K562 (cell line): ENCODE measurements at regions not wholly inside any gene's neighbourhood (a gene's known extent, or its start where the extent isn't known, plus 50 kb on each side); places are given as distances from the start of the nearest gene placed in this dataset.

Experiments used
- ATAC-seq: fragments of 200-7000 bp; cut with Tn5 transposase; 3 replicates; pipeline ENCODE4 v1.9.1; 2020; ENCODE audit warnings: moderate library complexity
- BruUV-seq: library from RNA; stranded (reverse); fragments of 400-500 nt; replicated peaks from 2 replicates; lab custom pipeline; 2021; lab: Mats Ljungman, UMichigan
- CTCF ChIA-PET: fragments of 300-600 bp; formaldehyde crosslinking; extraction: SDS; loops from one replicate; lab custom pipeline; 2021; ENCODE audit warnings: low intra/inter-chr PET ratio; lab: Yijun Ruan, JAX
- POLR2A ChIA-PET: fragments of 300-600, 350-650 bp; sonication (Branson Sonifier 250); formaldehyde crosslinking; extraction: SDS; loops from one replicate; lab custom pipeline; 2021; ENCODE audit warnings: antibody characterized with exemption, inconsistent platforms; lab: Yijun Ruan, JAX
- DNase-seq, 4 experiments: peaks; one replicate each; pipeline versions ENCODE4 v3.0.0 to v3.0.0-alpha.2; 2011 to 2018; ENCODE audit warnings: low spot score in 3 of 4, mixed read lengths in 3 of 4; ENCODE audit errors: extremely low read depth in 1 of 4
- FAIRE-seq: peaks from 2 replicates; lab custom pipeline; 2011; peaks lifted over from hg19 to GRCh38; lab: Jason Lieb, UNC
- H2AFZ ChIP-seq: 2 replicates; pipeline ENCODE4 v1.6.0; 2011; ENCODE audit warnings: low read depth, low read length, control low read depth, inconsistent platforms
- H3K27ac ChIP-seq: fragments of 200-600 bp; 3 replicates; pipeline ENCODE4 v1.8.0; 2011; ENCODE audit warnings: low read depth, mild to moderate bottlenecking, control low read depth, inconsistent platforms, low read length, moderate library complexity, mixed read lengths; ENCODE audit errors: extremely low read depth
- H3K27me3 ChIP-seq, 2 experiments: fragments of 300-600 bp in 1 of 2; 2 replicates in 1 of 2; 3 replicates in 1 of 2; pipeline versions ENCODE4 v1.6.0 to v1.8.0; 2011; ENCODE audit warnings: inconsistent platforms in 2 of 2, low read length in 2 of 2, mild to moderate bottlenecking in 1 of 2, mixed read lengths in 1 of 2, moderate library complexity in 1 of 2; ENCODE audit not compliant: control insufficient read depth in 2 of 2, insufficient read depth in 2 of 2
- H3K36me3 ChIP-seq: fragments of 300-600 bp; 3 replicates; pipeline ENCODE4 v1.8.0; 2011; ENCODE audit warnings: mild to moderate bottlenecking, low read length, inconsistent platforms; ENCODE audit not compliant: control insufficient read depth, insufficient read depth
- H3K4me1 ChIP-seq, 2 experiments: fragments of 200-600 bp in 1 of 2; replicated peaks in 1 of 2; 2 replicates in 1 of 2; 3 replicates in 1 of 2; pipeline versions ENCODE4 v1.5.1 to v1.8.0; 2011; ENCODE audit warnings: inconsistent platforms in 2 of 2, low read length in 2 of 2, mild to moderate bottlenecking in 1 of 2, mixed read lengths in 1 of 2, moderate library complexity in 1 of 2; ENCODE audit not compliant: control insufficient read depth in 2 of 2, insufficient read depth in 2 of 2
- H3K4me2 ChIP-seq: 2 replicates; pipeline ENCODE4 v1.6.1; 2011; ENCODE audit warnings: low read length, control low read depth, inconsistent platforms, mixed read lengths; ENCODE audit not compliant: insufficient read depth
- H3K4me3 ChIP-seq: fragments of 200-600 bp; sonication (generic), shearing (Covaris generic); 2 replicates; pipeline ENCODE4 v1.5.1; 2016; ENCODE audit warnings: control low read depth, inconsistent platforms
- H3K79me2 ChIP-seq: fragments of 200-600 bp; 3 replicates; pipeline ENCODE4 v1.8.0; 2011; ENCODE audit warnings: low read length, inconsistent platforms; ENCODE audit not compliant: control insufficient read depth, insufficient read depth
- H3K9ac ChIP-seq, 2 experiments: 2 replicates each; pipeline versions ENCODE4 v1.6.0 to v1.6.1; 2011; ENCODE audit warnings: low read depth in 2 of 2, low read length in 2 of 2, control low read depth in 1 of 2, inconsistent platforms in 1 of 2, mild to moderate bottlenecking in 1 of 2, mixed read lengths in 1 of 2; ENCODE audit not compliant: insufficient read depth in 1 of 2
- H3K9me1 ChIP-seq: one replicate; pipeline ENCODE4 v1.6.0; 2011; ENCODE audit warnings: inconsistent platforms, mild to moderate bottlenecking, low read length, moderate library complexity; ENCODE audit not compliant: control insufficient read depth, insufficient read depth
- H3K9me3 ChIP-seq: replicated peaks from 2 replicates; pipeline ENCODE4 v1.5.1; 2011; ENCODE audit warnings: low read depth, low read length, inconsistent platforms; ENCODE audit not compliant: control insufficient read depth, insufficient read depth
- H4K20me1 ChIP-seq: replicated peaks from 2 replicates; pipeline ENCODE4 v1.6.1; 2011; ENCODE audit warnings: low read length, inconsistent platforms, mixed read lengths; ENCODE audit not compliant: control insufficient read depth, insufficient read depth
- ADNP ChIP-seq: fragments of 200-800 bp; sonication (Bioruptor generic); IDR thresholded peaks from 2 replicates; pipeline ENCODE4 v1.6.1; 2016; ENCODE audit warnings: missing genetic modification characterization, missing compliant biosample characterization
- BCOR ChIP-seq: fragments of 450-650 bp; IDR thresholded peaks from 2 replicates; pipeline ENCODE4 v1.6.1; 2016
- ETV1 ChIP-seq: fragments of 450-650 bp; conservative IDR thresholded peaks from 2 replicates; pipeline ENCODE4 v1.6.1; 2016; ENCODE audit warnings: missing genetic modification characterization, control low read depth, low read depth, missing compliant biosample characterization
- KDM1A ChIP-seq, 2 experiments: fragments of 450-650 bp; IDR thresholded peaks; 2 replicates each; pipeline ENCODE4 v1.6.1; 2016; ENCODE audit warnings: mild to moderate bottlenecking in 2 of 2
- NR2C1 ChIP-seq, 2 experiments: fragments of 450-650 bp; IDR thresholded peaks; 2 replicates each; pipeline ENCODE4 v1.6.1; 2017; ENCODE audit warnings: mild to moderate bottlenecking in 2 of 2, antibody characterized with exemption in 1 of 2, inconsistent platforms in 1 of 2, missing compliant biosample characterization in 1 of 2, missing genetic modification characterization in 1 of 2
- RBM15 ChIP-seq: fragments of 200-400 bp; formaldehyde crosslinking; IDR thresholded peaks from 2 replicates; pipeline ENCODE4 v1.6.1; 2018; ENCODE audit warnings: mild to moderate bottlenecking, low read length, moderate library complexity; ENCODE audit not compliant: insufficient read depth
- RBM25 ChIP-seq: fragments of 200-400 bp; formaldehyde crosslinking; IDR thresholded peaks from 2 replicates; pipeline ENCODE4 v1.6.1; 2018; ENCODE audit warnings: low read length, low read depth, moderate library complexity; ENCODE audit not compliant: severe bottlenecking
- RFX1 ChIP-seq: fragments of 450-650 bp; IDR thresholded peaks from 2 replicates; pipeline ENCODE4 v1.6.1; 2016; ENCODE audit warnings: mild to moderate bottlenecking, moderate library complexity
- SMARCA5 ChIP-seq: fragments of 450-650 bp; IDR thresholded peaks from 2 replicates; pipeline ENCODE4 v1.6.1; 2016
- TEAD1 ChIP-seq, 2 experiments: fragments of 450-650 bp in 1 of 2; sonication (generic) in 1 of 2; formaldehyde crosslinking; IDR thresholded peaks; 2 replicates each; pipeline versions ENCODE4 v1.4.0 to v1.8.0; 2020 to 2022; ENCODE audit warnings: mild to moderate bottlenecking in 2 of 2, missing genetic modification reagents in 1 of 2
- ZFP36 ChIP-seq: fragments of 150-350 bp; IDR thresholded peaks from 2 replicates; pipeline ENCODE4 v1.6.1; 2018; ENCODE audit warnings: low read length, low read depth; ENCODE audit not compliant: partially characterized antibody
- ZNF212 ChIP-seq: fragments of 450-650 bp; formaldehyde crosslinking; IDR thresholded peaks from 2 replicates; pipeline ENCODE4 v1.4.0; 2020; ENCODE audit warnings: mild to moderate bottlenecking
- WGBS: fragments of 100-300 bp; shearing (Covaris generic); methylation state at CpG from one replicate; pipeline ENCODE4 v1.1.6; 2016; ENCODE audit warnings: low coverage, mixed read lengths; ENCODE audit not compliant: insufficient coverage; ENCODE audit errors: missing lambda C conversion rate; 5-methylcytosine and 5-hydroxymethylcytosine counted together
- in situ Hi-C: fragments of 300-500 bp; cut with MboI; formaldehyde crosslinking; loops from 4 replicates; pipeline ENCODE4 v1.15.0; 2018; ENCODE audit warnings: inconsistent platforms, mixed read lengths
- intact Hi-C: fragments of 100-400 bp; cut with micrococcal nuclease; formaldehyde crosslinking; loops from 2 replicates; pipeline ENCODE4 v1.14.2; 2022
- TF ChIP-seq, protein P1 (sequence below): IDR thresholded peaks from 2 replicates; pipeline ENCODE4 v1.6.1; 2016; ENCODE audit warnings: missing genetic modification characterization, missing compliant biosample characterization
- TF ChIP-seq, protein P2 (sequence below): sonication (generic); formaldehyde crosslinking; IDR thresholded peaks from 2 replicates; pipeline ENCODE4 v1.8.1; 2023; ENCODE audit warnings: missing genetic modification reagents, mild to moderate bottlenecking, borderline replicate concordance

DNA sequence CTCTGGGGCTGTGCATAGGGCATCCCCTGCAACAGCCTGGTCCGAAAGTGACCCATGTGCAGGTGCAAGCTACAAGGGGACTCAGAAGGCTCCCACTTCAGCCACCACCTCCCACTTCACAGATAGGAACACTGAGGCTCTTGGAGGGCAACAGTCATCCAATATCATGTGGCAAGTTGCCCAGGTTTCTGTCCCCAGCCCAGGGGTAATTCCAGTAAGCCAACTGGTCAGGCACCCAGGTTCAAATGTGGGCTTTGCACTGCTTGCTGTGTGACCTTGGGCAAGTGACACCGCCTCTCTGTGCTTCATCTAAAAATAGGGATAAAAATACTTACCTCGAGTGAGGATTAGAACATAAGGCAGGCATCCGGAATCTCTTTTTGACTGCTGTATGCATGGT is 62.0 kb upstream of the SIRPA start:
- ChIA-PET CTCF (no interaction called here), POLR2A (no interaction called here)
- no peak for ATAC-seq
- BruUV-seq: no TSS peak
- Histone ChIP-seq H2AFZ (no peak overlapping the region), H3K9ac (no peak overlapping the region), H3K4me3 (no peak overlapping the region), H3K27me3 (peaks cover 0 to 20% of the 10 kb centered on the region in 2 experiments; a peak in 3 of 5 replicates), H3K9me1 (no peaks in the 10 kb centered on the region), H3K36me3 (no peaks in the 10 kb centered on the region), H3K4me2 (no peak overlapping the region), H3K27ac (no peak overlapping the region), H3K9me3 (no peaks in the 10 kb centered on the region), H3K4me1 (no peaks in the 10 kb centered on the region), H3K79me2 (no peaks in the 10 kb centered on the region), H4K20me1 (no peaks in the 10 kb centered on the region)
- TF ChIP-seq ADNP (peak; percentile 51; the same call in 1 of the 2 replicates), BCOR (peak; percentile 64; the same call in 1 of the 2 replicates), RFX1 (no peak), SMARCA5 (0 out of 2 replicates have a peak, but pooled peaks have one; percentile 25), RBM15 (no peak), ZNF212 (no peak), ZFP36 (peak; percentile 63), NR2C1 (IDR thresholded peaks at IDR 0.05) (no peak), NR2C1 (tag; IDR thresholded peaks at IDR 0.05) (no peak), KDM1A (IDR thresholded peaks at IDR 0.05) (peak in 1 of 2 experiments; percentile 22; a peak in 1 of 4 replicates), ETV1 (no peak), TEAD1 (CRISPR knock-in tag; IDR thresholded peaks at IDR 0.05) (no peak), RBM25 (peak; percentile 66)
- TF ChIP-seq, protein P1, sequence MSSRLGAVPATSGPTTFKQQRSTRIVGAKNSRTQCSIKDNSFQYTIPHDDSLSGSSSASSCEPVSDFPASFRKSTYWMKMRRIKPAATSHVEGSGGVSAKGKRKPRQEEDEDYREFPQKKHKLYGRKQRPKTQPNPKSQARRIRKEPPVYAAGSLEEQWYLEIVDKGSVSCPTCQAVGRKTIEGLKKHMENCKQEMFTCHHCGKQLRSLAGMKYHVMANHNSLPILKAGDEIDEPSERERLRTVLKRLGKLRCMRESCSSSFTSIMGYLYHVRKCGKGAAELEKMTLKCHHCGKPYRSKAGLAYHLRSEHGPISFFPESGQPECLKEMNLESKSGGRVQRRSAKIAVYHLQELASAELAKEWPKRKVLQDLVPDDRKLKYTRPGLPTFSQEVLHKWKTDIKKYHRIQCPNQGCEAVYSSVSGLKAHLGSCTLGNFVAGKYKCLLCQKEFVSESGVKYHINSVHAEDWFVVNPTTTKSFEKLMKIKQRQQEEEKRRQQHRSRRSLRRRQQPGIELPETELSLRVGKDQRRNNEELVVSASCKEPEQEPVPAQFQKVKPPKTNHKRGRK (tag): no peak
- TF ChIP-seq, protein P2, sequence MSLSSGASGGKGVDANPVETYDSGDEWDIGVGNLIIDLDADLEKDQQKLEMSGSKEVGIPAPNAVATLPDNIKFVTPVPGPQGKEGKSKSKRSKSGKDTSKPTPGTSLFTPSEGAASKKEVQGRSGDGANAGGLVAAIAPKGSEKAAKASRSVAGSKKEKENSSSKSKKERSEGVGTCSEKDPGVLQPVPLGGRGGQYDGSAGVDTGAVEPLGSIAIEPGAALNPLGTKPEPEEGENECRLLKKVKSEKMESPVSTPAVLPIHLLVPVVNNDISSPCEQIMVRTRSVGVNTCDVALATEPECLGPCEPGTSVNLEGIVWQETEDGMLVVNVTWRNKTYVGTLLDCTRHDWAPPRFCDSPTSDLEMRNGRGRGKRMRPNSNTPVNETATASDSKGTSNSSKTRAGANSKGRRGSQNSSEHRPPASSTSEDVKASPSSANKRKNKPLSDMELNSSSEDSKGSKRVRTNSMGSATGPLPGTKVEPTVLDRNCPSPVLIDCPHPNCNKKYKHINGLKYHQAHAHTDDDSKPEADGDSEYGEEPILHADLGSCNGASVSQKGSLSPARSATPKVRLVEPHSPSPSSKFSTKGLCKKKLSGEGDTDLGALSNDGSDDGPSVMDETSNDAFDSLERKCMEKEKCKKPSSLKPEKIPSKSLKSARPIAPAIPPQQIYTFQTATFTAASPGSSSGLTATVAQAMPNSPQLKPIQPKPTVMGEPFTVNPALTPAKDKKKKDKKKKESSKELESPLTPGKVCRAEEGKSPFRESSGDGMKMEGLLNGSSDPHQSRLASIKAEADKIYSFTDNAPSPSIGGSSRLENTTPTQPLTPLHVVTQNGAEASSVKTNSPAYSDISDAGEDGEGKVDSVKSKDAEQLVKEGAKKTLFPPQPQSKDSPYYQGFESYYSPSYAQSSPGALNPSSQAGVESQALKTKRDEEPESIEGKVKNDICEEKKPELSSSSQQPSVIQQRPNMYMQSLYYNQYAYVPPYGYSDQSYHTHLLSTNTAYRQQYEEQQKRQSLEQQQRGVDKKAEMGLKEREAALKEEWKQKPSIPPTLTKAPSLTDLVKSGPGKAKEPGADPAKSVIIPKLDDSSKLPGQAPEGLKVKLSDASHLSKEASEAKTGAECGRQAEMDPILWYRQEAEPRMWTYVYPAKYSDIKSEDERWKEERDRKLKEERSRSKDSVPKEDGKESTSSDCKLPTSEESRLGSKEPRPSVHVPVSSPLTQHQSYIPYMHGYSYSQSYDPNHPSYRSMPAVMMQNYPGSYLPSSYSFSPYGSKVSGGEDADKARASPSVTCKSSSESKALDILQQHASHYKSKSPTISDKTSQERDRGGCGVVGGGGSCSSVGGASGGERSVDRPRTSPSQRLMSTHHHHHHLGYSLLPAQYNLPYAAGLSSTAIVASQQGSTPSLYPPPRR (CRISPR knock-in tag): no peak
- WGBS: 0% methylated on average over 3 of the region's 4 CpGs
- intact Hi-C loops: no loop called here
- no peak for DNase-seq
- in situ Hi-C loops: no loop called here
- no peak for FAIRE-seq
